HL-60 (cell line): ENCODE measurements at regions not wholly inside any gene's neighbourhood (a gene's known extent, or its start where the extent isn't known, plus 50 kb on each side); places are given as distances from the start of the nearest gene placed in this dataset.

Experiments
- DNase-seq, 2 experiments: peaks; one replicate each; pipeline ENCODE4 v3.0.0-alpha.2; 2010 to 2020; ENCODE audit warnings: low read depth in 1 of 2, low spot score in 1 of 2
- H3K27ac ChIP-seq: fragments of 250-450 bp; sonication (Bioruptor Pico); replicated peaks from 2 replicates; pipeline ENCODE4 v1.5.1; 2020; ENCODE audit warnings: mild to moderate bottlenecking, moderate library complexity
- H3K27me3 ChIP-seq: fragments of 250-450 bp; sonication (Bioruptor Pico); 2 replicates; pipeline ENCODE4 v1.5.1; 2021; ENCODE audit warnings: mild to moderate bottlenecking, moderate library complexity; ENCODE audit not compliant: insufficient read depth, poor library complexity, severe bottlenecking
- H3K4me3 ChIP-seq: replicated peaks from 2 replicates; pipeline ENCODE4 v1.5.1; 2011; ENCODE audit warnings: mild to moderate bottlenecking, control low read depth, low read length; ENCODE audit not compliant: insufficient read depth
- GABPA ChIP-seq: IDR thresholded peaks from 2 replicates; pipeline ENCODE4 v1.6.1; 2012; ENCODE audit warnings: low read depth
- POLR2AphosphoS5 ChIP-seq: IDR thresholded peaks from 2 replicates; pipeline ENCODE4 v1.6.1; 2012; ENCODE audit warnings: low read depth
- SPI1 ChIP-seq: IDR thresholded peaks from 2 replicates; pipeline ENCODE4 v1.6.1; 2012; ENCODE audit warnings: low read depth, mild to moderate bottlenecking, borderline replicate concordance
- TF ChIP-seq, protein P1 (sequence below): IDR thresholded peaks from one replicate; pipeline ENCODE4 v1.5.1; 2011; ENCODE audit warnings: low read length, control low read depth, inconsistent platforms; ENCODE audit not compliant: insufficient read depth
- TF ChIP-seq, protein P2 (sequence below): IDR thresholded peaks from 2 replicates; pipeline ENCODE4 v1.6.1; 2012; ENCODE audit warnings: low read depth; ENCODE audit not compliant: insufficient replicate concordance

DNA sequence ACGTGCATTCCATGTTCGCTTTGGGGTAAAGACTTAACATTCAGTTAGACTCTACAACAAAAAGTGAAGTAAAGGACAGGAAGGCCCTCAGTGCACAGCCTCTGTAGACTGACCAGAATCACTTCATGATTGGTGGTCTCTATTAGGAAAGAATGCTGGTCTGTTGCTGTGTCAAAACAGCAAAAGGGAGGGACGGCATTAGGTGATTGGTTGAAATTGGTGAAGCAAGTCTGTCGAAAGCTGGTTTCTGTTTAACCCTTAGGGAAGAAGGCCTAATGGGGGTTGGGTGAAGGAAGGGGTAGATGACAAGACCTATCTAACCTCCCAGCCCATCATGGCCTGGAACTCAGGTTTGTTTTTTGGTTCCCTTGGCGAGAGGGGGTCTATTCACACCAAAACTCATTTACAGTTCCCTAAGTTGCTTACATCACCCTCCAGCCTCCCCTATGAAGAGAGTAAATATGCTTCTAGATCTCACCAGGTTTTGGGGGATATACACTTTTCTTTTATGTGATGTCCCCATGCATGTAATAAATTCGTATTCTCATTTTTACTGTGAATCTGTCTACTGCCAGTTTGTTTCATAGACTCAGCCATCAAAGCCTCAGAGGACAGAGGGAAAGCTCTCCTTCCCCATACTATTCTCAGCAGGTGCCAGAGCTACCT lies 65.6 kb downstream of the TMEM17 start:
- TF ChIP-seq, protein P1, sequence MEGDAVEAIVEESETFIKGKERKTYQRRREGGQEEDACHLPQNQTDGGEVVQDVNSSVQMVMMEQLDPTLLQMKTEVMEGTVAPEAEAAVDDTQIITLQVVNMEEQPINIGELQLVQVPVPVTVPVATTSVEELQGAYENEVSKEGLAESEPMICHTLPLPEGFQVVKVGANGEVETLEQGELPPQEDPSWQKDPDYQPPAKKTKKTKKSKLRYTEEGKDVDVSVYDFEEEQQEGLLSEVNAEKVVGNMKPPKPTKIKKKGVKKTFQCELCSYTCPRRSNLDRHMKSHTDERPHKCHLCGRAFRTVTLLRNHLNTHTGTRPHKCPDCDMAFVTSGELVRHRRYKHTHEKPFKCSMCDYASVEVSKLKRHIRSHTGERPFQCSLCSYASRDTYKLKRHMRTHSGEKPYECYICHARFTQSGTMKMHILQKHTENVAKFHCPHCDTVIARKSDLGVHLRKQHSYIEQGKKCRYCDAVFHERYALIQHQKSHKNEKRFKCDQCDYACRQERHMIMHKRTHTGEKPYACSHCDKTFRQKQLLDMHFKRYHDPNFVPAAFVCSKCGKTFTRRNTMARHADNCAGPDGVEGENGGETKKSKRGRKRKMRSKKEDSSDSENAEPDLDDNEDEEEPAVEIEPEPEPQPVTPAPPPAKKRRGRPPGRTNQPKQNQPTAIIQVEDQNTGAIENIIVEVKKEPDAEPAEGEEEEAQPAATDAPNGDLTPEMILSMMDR: no peak
- TF ChIP-seq, protein P2, sequence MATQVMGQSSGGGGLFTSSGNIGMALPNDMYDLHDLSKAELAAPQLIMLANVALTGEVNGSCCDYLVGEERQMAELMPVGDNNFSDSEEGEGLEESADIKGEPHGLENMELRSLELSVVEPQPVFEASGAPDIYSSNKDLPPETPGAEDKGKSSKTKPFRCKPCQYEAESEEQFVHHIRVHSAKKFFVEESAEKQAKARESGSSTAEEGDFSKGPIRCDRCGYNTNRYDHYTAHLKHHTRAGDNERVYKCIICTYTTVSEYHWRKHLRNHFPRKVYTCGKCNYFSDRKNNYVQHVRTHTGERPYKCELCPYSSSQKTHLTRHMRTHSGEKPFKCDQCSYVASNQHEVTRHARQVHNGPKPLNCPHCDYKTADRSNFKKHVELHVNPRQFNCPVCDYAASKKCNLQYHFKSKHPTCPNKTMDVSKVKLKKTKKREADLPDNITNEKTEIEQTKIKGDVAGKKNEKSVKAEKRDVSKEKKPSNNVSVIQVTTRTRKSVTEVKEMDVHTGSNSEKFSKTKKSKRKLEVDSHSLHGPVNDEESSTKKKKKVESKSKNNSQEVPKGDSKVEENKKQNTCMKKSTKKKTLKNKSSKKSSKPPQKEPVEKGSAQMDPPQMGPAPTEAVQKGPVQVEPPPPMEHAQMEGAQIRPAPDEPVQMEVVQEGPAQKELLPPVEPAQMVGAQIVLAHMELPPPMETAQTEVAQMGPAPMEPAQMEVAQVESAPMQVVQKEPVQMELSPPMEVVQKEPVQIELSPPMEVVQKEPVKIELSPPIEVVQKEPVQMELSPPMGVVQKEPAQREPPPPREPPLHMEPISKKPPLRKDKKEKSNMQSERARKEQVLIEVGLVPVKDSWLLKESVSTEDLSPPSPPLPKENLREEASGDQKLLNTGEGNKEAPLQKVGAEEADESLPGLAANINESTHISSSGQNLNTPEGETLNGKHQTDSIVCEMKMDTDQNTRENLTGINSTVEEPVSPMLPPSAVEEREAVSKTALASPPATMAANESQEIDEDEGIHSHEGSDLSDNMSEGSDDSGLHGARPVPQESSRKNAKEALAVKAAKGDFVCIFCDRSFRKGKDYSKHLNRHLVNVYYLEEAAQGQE: no peak
- TF ChIP-seq GABPA: no peak
- TF ChIP-seq POLR2AphosphoS5: no peak
- TF ChIP-seq SPI1: no peak
- Histone ChIP-seq H3K27ac (peak overlapping the region; percentile 25), H3K27me3 (no peaks in the 10 kb centered on the region), H3K4me3 (no peak overlapping the region)
- DNase-seq: peak; percentile 30 to 51

DNA sequence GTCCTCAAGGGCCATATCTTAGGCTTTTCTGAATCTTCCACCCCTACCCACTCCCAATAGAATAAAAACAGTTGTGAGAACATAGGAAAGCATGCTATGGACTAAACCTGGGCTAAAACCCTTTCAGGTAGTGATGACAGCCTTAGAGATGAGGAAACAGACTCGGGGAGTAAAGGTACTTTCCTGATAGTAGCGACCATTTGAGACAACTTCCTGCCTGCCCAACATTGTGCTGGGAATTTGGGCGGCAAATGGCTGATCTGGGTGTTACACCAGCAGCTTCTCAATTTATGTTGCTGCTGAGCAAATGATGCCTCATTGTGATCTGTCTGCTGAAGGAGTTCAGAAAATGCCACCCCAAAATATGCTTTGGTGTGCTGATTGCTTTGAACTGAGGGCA lies 66.6 kb downstream of the TMEM17 start:
- DNase-seq: no peak
- H3K27ac ChIP-seq: no peak overlapping the region
- no peak overlapping the region for H3K4me3 ChIP-seq
- no peak for TF ChIP-seq SPI1
- TF ChIP-seq, protein P1: no peak
- no peak for TF ChIP-seq POLR2AphosphoS5
- TF ChIP-seq, protein P2: no peak
- TF ChIP-seq GABPA: no peak
- H3K27me3 ChIP-seq: no peaks in the 10 kb centered on the region

DNA sequence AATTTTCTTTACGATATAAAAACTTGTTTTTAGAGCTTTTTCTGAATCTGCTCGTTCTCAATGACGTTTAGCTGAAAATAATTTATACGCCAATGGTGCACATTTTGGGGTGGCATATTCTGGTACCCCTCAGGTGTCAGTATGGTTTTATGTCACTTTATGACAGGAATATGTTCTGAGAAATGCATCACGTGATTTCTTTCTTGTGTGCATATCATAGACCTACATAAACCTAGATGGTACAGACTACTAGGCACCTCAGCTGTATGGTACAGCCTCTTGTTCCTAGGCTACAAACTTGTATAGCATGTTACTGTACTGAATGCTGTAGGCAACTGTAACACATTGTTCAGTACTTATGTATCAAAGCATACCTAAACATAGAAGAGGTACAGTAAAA lies 68.2 kb downstream of the TMEM17 start:
- TF ChIP-seq, protein P2: no peak
- TF ChIP-seq, protein P1: no peak
- TF ChIP-seq SPI1 (no peak), POLR2AphosphoS5 (no peak), GABPA (no peak)
- no peak for DNase-seq

More for the DNA sequence above, 68.2 kb downstream of the TMEM17 start:
- Histone ChIP-seq H3K27me3 (no peaks in the 10 kb centered on the region), H3K27ac (no peak overlapping the region), H3K4me3 (no peak overlapping the region)
